ENCODE measurements at regions not wholly inside any gene's neighbourhood (a gene's known extent, or its start where the extent isn't known, plus 50 kb on each side); places are given as distances from the start of the nearest gene placed in this dataset.

GRCh38 chr2:56811401-56811800 is 627.6 kb downstream of the CCDC85A start:
- TF ChIP-seq POLR2A (IDR thresholded peaks at IDR 0.05) (no peak), CTCF (IDR thresholded peaks at IDR 0.05) (no peak)
